Activated CD4-positive, alpha-beta T cell treated with anti-CD3 and anti-CD28 coated beads, Interleukin-10, Interleukin-2, amounts not matched to agents 100 ng/mL and 50 ng/mL, durations not matched to agents 16 hours and 8 hours (primary cell): ENCODE measurements at regions not wholly inside any gene's neighbourhood (a gene's known extent, or its start where the extent isn't known, plus 50 kb on each side); places are given as distances from the start of the nearest gene placed in this dataset.

Experiments
- DNase-seq: peaks from one replicate; pipeline ENCODE4 v3.0.0-alpha.2; 2020

DNA sequence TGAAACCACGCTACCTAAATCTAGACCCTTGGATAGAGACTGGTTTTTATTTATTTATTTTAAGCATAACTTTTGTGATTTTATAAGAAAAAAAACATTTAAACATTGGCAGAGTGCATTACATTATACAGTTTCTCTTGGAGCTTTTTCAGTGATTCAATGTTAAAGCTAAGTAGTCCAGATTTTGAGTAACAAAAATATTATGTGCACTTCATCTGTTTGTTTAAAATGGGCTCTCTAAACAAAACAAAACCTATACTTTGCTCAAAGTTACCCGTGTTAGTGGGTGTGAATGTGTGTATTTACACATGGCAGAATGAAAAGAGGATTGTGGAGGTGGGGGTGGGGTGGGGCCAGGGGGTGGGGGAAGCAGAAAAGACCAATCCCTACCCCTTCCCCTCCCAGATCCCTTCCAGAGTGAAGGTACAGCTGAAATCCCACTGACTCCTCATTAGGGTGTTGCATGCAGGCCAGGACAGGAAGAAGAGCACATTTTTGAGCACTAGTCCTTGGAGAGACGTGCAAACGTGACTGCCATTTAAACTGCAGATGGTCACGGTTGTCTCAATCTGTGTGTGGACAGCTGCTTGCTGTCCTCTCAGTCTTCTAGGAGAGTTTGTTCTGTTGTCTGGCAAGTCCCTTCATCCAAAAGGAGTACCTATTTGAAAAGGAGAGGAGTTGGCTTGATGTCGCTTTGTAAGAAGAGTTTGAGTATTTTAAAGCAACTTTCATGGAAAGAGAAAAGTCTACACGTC lies 303.0 kb downstream of the ICOS start:
- no peak for DNase-seq

DNA sequence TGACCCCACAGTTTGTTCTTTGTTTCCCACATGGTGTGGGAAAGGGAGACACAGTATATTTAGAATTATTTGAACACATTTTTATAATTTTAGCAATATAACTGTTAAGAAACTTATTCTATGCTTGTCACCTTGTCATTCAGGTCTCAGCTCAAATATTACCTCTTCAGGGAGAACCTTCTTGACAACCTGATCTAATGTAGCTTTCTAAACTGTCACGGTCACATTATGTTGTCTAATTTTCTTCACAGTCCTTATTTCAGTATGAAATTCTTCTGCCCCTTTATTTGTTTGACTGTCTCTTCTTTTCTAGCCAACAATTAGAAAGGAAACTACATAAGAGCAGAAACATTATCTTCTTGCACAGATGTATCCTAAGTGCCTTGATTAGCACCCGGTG lies 304.3 kb upstream of the PARD3B start:
- DNase-seq, result no peak

DNA sequence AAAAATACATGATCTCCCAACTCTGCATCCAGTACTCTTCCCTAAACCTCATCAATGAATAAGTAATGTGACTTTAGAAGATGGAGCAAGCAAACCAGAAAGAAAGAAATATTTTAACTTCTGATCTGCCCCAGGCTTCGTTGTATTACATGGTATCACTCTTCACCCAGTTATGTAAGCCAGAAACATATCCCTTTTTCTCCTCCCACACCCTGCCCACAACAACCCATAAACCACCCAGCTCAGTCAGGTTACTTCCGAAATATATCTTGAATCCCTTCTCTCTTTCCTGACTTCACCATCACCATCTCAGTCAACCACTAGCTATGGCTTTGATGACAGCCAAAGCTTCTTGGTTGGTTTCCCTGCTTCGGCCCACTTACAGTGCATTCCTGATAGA lies 295.8 kb upstream of the PARD3B start:
- no peak for DNase-seq

DNA sequence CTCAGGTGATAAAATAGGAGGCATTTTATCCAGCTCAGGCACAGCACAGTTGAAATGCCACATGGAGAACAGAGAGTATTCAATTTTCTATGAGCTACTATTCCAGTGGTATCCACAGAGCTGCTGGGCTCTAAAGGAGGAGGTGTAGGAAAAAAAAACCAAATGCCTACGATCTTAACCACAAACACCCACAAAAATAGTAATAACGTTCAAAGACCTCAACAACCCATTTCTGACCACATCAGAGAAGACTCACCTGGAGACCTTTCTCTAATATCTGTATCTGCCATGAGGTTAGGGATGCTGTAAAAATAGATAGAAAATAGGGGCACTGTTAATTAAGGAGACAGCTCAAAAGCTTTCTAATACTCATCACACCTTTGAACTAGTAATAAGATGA lies 294.6 kb upstream of the PARD3B start:
- DNase-seq, result no peak

DNA sequence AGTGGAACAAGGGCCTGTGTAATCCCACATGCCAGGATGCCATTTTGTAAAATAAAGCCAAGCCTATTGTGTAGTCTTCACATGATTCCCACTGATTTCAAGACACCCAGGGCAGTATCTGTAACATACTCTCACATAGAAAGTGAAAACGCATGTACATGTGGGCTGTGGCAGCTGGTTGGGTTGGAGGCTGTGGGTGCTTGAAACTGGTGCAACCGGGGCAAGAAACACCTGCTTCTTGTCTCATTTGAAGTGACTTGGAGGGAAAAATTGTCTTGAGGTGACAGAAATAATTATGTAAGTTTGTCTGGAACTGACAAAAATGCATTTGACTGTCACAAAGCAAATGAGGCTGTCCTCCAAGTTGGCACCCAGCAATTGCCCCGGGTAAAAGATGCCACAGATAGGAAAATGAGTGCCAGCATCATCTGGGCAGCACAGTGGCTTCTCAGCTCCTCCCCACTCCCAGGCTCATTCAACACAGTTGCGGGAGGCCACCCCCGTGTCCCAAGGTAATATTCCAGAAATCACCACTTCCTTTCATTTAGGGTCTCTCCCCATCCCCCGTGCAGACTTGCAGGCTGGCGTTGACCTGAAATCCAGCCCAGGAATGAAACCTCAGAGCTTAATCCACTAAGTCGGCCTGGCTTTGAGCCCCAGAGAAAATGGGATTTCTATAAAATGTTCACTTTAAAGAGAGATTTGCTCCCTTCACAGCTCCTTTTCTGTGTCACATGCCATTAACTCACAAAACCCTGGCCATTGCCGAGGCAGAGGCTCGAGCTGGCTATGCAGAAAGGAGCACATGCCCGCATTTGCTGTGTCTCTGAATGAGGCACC lies 293.9 kb upstream of the PARD3B start:
- no peak for DNase-seq

DNA sequence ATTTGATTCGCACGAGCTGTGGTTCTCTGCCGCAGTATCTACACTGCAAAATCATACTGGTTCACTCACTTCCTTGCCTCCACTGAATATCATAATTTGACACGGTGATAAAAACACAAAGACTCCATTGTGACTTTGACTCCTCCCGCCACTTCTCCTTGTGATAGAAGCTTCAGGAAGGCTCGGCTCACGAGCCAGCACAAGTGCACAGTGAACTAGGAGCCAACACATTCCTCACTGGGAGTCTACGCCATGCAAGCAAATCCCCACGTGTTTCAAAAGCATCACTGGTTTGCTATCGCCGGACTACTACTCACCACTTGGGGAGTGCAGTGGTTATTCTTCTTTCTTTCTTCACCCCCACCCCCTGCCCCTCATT lies 293.3 kb upstream of the PARD3B start:
- no peak for DNase-seq

DNA sequence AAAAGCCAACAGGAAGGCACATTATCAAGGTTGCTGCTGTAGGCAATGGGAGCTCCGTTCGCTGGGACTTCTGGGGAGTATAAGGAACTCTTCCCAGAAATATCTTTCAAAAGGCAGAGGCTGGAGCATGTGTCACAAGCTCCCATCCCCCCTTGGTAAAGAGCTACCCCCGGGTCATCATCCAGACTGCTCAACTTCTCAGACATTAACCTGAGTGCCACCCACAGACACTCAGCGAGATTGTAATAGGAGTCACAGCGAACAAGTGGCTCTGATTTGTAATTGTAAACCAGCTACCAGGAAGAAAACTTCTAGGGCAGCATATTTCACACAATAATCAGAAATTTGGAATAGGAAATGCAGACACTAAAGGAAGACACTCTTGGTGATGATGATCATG lies 290.2 kb upstream of the PARD3B start:
- no peak for DNase-seq

DNA sequence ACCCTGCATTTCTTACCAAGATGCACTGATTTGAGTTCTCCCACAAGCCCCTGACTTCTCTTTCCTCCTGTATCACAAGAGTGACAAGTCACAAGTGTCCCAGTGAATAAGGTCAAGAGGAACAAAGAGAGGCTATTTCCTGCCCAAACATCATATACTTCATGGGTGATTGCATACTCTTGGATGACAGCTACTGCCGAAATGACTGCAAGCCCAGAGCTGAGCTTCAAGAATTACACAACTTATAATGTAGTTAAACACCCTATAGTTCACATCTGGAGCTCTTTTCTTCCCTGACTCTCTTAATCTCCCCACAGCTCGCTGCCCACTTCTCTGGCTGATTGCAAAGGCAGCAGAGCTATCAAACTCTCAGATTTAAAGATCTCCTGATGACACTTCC lies 289.7 kb upstream of the PARD3B start:
- DNase-seq, result no peak

DNA sequence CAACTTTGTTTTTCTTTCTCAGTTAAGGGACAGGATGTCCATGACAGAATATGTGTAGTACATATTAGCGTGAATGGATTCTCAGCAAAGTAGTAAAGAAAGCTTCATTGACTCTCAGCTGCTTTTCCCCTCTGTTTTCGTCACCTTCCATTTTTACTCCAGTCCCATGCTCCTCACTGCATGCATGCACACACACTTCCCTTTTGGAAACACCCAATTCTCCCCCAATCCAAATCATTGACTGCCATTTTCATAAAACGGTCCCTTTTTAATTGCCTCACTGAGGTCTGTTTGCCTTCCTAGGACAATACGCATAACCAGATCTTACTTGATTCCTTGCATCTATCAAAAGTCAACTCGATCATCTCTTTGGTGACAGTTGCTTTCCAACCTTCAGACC lies 287.5 kb upstream of the PARD3B start:
- DNase-seq, result no peak

DNA sequence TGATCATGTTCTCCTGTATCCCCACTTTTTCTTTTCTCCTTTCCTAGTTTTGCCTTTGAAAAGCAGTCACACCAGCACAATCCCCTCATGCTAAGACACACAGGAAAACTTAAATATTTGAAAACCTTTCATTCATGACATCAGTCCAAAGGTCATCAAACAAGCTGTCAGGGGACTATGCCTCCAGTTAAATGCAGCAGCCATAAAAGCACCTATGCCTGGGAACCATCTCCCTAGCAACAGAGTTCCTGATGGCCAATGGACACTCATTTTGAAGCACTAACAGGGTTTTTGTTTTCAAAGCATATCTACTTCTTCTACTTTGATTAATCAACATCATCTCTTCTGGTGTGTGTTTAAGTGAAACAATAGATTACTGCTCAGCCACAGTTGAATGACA lies 286.4 kb upstream of the PARD3B start:
- no peak for DNase-seq

DNA sequence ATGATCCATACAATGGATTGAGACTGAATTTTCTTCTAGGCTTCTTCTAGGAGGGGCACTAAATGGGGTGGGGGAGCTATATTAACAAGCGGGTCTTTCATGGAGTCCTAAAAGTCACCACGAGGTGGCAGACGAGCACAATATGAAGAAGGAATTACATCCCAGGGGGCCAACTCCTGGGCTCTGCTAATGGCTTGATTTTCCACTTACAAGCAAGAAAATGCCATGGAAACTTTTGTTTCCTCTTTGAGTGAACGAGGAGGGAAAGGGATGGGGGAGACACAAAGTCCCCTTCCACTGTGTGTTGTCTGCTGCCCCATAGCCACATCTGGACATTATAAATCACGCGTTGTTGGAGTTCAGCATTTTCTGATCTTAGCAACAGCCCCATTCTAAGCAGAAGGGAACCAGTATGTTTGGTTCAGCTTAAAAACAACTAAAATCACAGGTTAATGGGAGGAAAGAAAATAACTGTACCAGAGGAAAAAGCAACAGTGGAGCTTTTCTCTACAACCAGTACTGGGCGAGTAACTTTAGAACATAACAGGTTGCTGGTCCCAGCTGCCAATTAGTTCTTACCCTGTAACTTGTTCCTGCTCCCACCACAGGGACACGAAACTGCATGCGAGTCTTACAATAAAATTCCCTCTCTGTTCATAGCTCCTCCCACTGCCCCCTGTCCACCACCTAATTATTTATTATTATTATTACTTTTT lies 285.0 kb upstream of the PARD3B start:
- peak; percentile 34 for DNase-seq

DNA sequence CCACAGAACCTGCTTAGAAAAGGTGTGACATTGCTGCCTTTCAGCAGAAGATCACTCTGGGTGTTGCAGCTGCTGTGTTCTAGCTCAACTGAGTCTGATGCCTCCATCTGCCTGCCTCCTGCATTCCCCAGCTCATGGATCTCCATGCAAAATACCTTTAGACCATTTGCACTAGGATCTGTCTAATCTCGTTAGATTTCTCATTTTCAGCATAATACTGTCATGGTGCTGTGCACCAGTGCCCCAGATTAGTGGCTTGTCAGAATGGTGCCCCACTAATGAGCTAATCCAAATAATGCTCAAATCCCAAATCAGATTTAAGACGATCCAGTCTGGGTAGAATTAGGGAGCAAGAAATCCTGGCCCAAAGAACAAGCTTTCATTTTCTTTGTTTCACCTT lies 284.4 kb upstream of the PARD3B start:
- no peak for DNase-seq

DNA sequence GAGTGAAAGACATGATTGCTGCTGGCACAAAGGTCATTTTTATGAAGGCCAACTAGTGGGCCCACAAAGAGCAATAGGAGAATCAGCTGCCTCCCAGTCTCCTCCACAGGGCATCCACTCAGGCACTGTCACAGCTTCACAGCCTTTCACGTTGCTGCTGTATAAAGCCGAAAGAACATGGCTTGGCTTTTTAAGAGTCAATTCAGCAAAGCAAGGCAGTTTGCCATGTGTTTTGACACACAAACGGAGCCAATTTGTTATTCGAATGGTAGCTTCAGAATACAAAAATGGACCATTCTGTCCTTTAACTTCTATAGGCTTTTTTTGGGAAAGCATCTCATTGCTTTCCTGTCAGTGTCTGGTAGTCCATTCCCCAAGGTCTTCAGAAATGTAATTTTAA lies 283.4 kb upstream of the PARD3B start:
- no peak for DNase-seq

DNA sequence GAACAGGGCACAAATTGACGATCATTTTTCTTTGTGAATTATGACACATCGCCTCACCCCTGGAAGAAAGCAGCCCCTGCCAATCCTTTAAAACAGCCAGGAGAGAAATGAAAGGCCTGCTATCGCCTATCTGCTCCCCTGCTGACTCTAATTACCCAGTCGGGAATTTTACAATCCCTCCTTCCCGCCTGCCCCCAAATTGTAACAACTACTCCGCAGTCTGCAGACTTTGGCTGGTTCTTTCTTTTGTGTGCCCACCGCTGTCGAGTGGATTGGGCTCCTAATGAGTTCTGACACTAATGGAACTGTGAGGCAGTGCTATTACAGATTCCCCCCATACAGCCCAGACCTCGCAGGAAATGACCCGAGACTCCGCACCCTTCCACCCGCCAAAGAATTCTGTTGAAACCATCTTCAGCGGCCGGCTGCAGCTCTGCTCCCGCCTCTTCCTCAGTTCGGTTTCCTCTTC lies 281.2 kb upstream of the PARD3B start:
- DNase-seq, result no peak

DNA sequence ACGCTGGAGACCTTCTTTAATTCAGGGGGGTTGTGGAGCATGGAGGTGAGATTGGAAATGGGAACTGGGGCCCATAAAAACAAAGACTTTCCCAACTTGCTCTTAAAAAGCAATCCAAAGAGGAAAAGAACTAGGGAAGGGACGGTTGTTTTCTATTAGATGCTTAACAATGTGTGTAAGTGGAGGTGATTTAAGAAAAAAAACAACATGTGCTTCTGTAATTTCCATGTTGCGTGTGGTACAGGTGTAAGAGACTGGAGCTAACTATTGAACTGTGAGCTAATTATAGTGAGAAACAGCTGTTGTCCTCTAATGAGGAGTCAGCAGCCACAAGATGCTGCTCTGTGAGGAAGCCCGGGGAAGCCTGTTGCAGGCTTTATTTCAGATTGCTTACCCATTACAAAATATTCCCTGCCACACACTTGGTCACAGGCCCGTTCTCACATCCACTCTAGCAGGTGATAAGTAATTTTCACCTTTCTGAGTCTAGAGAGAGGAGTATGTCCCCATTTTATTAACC lies 280.6 kb upstream of the PARD3B start:
- DNase-seq, result no peak

DNA sequence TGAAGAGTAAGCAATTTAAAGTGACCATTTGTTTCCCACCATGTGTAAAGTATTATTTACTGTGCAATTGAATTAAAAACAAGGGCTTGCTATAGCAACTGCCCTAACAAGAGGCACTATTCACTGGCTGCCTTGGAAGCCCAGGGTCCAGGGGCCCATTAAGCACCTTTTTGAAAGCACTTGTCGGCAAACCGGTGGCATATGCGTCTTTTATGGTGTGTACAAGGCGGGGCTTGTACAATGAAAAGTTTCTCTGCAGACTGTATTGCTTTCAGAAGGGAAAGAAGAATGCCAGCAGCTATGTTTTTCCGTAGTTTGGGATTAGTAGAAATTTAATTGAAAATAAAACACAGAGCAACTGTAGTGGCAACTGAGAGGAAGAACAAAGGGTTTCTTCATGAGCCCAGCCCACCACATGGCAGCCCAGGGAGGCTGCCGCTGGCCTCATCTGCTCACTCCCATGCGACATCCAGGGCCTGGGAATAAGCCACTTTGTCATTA lies 279.5 kb upstream of the PARD3B start:
- no peak for DNase-seq

DNA sequence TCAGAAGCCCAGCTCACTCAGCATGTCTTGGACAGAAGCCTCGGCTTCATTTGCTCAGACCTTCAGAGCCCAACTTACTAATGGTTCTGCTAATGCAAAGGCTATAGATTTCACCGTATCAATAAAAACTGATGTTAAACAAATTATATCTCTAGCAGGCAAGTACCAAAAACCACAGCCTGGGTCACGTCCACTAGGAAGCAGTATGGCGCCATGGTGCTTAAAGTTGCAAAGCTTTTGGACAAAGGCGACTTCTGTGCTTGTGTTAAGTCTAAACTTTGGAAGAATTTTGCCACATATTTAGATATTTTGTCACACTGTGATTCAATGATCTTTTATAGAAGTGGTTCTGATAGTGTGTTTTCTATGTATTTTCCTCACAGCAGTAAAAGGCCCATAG lies 276.8 kb upstream of the PARD3B start:
- DNase-seq, result no peak

DNA sequence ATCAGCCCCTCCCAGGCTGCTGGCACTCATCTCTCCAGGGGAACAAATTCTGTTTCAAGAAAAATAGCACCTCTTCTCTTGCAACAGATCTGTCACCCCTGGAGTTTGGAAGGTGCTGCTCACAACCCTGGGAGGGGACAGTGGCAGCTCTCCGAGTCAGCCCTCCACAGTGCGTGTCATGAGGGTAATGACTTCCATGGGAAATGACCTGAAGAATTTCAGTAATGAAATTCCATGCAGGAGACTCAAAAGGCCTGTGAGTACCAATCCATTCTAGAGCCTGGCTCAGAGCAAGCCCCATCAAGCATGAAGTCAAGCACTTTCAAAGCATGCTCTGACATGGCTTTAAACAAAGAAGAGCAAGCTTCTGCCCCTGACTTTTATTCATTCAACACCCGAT lies 276.3 kb upstream of the PARD3B start:
- no peak for DNase-seq

DNA sequence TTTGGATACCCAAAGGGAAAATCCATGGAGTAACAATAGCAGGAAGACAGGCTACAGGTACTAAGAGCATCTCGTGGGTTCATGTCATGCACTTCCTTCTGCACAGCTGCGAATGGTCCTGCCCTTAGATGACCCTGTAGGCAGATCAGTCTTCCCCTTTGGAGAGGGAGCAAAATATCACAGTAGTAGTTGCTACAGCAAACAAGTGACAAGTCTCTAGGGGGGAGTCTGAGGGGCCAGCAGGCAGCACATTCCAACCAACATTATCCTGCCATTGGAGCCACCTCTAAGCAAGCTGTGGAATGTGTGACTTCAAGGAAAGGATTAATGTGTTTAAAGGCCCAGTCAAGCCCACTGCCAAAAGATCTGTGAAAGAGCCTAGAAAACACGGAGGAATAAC lies 273.2 kb upstream of the PARD3B start:
- no peak for DNase-seq

DNA sequence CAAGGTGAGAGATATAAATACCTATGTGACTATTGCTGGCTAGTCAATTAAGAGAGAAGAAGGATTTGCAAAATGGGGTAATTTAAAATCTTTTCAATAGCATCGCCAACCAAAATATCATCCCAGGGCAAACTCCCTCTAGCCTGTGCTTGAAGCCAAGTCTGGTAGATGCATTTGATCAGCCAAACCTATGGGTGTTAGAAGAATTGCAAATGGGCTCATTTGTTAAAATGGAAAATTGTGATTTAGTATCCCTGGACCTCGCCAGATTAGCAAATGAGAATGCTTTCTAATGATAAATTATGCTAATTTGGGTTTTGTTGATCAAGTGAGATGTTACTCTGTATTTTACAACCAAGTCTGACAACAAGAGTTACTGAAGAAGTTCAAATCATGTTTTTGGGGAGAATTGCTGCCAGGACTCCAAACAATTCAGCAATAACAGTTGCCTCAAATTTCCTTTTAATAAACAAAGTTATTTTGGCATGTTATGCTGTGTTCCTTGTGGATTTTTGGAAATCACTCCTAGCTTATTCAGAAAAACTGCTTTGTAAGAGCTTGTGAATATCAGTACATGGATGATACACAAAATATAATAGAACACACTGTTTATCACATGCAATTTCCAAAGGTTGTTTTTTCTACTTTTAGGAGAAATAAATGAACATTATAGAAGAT lies 272.5 kb upstream of the PARD3B start:
- DNase-seq, result no peak

DNA sequence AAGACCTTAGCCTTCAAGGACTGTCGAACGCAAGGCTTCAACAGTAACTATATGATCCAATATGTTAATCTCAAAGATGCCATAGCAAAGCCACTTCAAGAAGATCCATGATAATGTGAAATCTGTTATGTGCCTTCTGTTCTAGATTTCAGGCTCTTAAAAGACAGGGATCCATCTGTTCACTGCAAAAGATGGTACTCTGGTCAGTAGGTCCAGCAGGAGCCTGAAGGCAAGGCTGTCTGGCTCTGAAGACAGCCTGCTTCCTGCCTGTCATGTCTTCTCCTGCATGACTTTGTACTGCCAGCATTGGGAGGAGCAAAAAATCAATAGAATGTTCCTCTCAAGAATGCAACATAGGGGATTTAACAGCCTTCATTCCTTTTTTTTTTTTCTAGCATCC lies 270.8 kb upstream of the PARD3B start:
- DNase-seq, result no peak

DNA sequence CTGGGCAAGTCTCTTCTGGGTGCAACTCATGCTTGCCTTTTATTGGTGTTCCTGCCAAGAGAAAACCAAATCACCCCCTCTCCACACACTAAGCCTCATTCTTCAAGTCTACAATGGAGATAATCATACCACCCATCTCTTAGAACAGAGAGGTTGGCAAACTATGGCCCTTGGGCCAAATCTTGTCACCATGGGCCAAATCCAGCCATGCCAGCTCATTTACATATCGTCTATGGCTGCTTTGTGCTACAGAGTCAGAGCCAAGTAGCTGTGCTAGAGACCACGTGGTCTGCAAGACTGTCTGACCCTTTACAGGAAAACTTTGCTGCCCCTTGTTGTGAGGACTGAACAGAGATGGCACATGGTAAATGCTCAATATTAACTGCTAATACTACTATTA lies 270.3 kb upstream of the PARD3B start:
- no peak for DNase-seq

DNA sequence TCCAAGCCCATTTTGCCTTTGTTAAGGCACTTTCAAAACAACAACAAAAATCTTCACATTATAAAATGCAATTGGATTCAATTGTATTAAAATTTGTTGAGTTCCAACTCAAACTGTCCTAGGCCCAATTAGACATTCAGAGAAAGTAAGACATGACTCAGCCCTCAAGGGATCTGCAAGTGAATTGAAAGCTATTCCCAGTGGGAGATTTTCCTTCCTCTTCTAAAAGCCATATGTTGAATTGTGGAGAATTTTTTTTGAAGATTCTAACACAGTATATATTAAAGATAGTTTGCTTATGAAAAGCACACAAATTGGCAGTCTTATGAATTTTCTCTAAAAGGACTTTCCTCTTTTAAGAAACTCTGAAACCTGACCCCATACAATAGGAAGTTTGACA lies 268.0 kb upstream of the PARD3B start:
- DNase-seq, result no peak
